NCI-H774 (cell line): ENCODE measurements at regions not wholly inside any gene's neighbourhood (a gene's known extent, or its start where the extent isn't known, plus 50 kb on each side); places are given as distances from the start of the nearest gene placed in this dataset.
"Not testable (repeated sequence)": the region's sequence is repeated elsewhere in the genome, so short reads cannot be mapped to it uniquely, and the experiment has no call there.

ENCODE experiments used
- DNase-seq: peaks from one replicate; lab custom pipeline; 2025; lab: John Stamatoyannopoulos, UW

DNA sequence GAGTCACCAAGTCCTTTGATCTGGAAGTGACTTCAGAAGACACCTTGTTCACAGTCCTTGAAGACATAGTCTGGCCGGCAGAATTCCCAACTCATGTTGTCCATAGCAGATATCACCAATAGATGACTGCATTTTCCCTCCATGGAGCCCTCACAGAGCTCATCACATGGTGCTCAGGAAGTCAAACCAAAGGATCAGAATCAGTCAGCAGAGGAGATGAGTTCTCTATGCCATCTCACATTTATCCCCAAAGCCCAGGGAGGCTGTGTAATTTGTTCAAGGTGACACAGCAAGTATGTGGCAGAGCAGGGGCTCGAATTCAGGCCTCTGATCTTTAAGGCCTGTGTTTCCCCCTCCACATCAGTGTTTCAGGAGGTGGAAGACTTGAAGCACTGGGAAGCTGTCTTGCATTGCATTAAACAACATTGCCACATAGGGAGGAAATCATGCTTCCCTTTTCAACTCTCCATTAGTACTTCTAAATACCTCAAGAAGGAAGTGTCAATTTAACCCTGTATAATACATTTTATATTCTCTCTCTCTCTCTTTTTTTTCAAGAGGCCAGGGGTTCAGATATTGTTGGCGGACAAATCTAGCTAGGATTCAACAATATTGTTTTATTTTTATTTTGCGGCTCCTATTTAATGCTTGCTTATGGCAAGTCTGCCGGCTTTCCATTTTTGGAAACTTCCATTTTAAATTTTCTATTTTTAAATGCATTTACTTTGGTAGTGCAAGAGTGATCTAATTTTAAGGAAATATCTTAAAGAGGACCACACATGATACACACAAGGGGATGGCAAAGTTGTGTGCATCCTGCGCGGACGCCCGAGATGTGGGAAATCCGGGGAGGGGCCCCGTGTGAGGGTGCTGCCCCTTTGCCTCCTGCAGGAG, 61.9 kb downstream of the NPIPB5 start:
- DNase-seq = not testable (repeated sequence)

GRCh38 chr16:22573225-22573530, 62.5 kb downstream of the NPIPB5 start:
- DNase-seq = not testable (repeated sequence)

- not testable (repeated sequence) for DNase-seq
These were observed 65.8 kb downstream of the NPIPB5 start for GRCh38 chr16:22576506-22576905.

GRCh38 chr16:22583195-22583594, 72.5 kb downstream of the NPIPB5 start:
- not testable (repeated sequence) for DNase-seq

GRCh38 chr16:22584459-22584858, 73.8 kb downstream of the NPIPB5 start:
- not testable (repeated sequence) for DNase-seq

DNA sequence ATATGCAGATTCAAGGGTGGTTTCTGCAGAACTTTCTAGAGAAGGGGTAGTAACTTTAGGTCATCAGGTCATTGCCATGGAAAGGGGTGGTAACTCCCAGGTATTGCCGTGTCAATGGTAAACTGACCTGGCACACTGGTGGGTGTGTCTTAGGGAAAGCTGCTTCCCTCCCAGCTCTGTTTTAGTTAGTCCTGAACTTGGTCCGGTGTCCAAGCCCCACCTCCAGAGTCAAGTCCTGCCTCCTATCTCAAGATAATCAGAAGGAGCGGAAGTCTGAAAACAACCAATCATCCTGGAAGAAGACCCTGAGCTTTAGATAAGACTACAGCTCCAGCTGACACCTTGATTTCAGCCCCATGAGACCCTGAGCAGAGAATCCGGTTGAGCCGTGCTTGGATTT, 74.2 kb downstream of the NPIPB5 start:
- DNase-seq = not testable (repeated sequence)

- DNase-seq = not testable (repeated sequence)
These were observed 74.7 kb downstream of the NPIPB5 start for GRCh38 chr16:22585431-22585830.

DNA sequence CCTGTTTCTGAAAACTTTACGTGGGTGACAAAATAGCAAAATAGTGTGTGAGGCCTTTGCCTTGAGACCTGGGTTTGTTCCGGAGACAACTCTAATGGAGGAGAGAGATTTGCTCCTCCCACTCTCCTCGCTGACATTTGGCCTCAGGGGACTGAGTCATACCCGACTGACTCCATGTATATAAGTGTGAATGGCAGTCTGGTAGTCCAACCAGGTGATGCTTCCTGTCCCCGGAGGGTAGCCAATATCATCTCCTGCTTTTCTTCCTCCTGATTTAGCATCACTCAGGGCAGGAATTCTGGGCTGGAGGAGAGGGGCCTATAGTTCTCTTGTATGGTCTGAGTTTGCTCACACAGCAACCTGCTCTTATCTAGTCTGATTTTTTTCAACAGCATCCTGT, 76.0 kb downstream of the NPIPB5 start:
- not testable (repeated sequence) for DNase-seq

- DNase-seq = not testable (repeated sequence)
These were observed 79.1 kb downstream of the NPIPB5 start for GRCh38 chr16:22589757-22590156.

DNA sequence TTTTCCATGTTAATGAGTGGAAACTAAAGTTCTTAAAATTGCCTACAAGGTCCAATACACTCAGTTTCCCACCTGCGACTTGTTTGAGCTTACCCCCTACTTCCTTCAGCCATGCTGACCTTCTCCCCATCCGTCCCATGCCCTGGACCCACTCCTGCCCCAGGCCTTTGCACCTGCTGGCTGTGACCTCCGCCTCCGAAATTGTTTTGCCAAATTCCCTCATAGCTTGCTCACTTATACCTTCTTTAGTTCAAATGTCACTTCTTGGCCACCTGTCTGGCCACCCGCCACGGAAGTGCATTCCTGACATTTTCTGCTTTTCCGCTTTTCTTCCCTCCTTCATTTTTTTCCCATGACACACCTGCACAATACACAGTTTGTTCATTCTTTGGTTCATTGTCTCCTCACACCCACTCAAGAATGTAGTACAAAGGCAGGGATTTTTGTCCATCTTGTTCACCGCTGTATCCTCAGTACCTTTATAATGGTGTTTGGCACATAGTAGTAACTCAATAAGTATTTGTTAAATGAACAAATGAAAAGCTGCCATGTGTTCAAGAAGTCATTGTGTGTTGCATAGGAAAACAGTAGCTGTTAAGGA, 85.9 kb downstream of the NPIPB5 start:
- not testable (repeated sequence) for DNase-seq

DNA sequence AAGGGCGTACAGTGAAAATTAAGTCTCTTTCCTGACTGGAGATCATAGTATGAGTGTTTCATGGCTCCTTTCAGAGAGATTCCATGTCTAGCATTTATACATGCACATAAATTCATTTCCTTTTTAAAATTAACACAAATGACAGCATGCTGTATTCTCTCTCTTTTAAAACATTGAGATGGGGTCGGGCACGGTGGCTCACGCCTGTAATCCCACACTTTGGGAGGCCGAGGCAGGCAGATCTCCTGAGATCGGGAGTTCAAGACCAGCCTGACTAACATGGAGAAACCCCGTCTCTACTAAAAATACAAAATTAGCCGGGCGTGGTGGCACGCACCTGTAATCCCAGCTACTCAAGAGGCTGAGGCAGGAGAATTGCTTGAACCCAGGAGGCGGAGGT, 93.1 kb downstream of the NPIPB5 start:
- not testable (repeated sequence) for DNase-seq

DNA sequence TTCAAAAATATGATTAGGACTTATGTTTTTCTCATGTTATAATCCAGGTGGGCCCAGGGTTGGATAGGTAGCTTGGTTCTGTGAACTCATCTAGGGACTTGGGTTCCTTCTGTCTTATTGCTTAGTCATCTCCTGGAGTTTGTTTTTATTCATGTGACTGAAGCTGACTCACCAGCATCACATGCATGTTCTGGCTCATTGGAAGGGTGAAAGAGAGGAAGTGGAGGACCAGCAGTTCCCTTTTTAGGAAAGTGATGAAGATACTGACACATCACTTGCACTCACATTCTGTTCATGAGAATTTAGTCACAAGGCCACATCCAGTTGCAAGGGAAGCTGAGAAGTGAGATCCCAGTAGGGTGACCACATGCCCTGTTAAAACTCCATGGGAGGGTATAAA, 95.9 kb downstream of the NPIPB5 start:
- DNase-seq = not testable (repeated sequence)

DNA sequence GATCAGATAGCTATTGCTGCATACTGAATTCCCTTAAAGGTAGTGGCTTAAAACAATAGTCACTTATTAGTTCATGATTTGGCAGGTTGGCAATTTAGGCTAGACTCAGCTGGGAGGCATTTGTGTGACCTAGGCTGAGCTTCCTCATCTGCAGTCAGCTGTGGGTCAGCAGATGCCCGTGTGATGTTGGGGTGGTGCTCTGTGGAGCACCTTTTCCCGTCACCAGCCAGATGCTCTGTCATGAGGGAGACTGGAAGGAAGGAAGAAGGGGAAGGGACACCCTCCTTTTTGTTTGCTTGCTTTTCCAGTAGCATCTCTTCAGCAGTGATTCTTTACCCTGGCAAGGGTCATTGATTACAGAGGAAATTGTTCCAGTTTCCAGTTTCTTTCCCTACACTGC, 99.1 kb downstream of the NPIPB5 start:
- DNase-seq = not testable (repeated sequence)

DNA sequence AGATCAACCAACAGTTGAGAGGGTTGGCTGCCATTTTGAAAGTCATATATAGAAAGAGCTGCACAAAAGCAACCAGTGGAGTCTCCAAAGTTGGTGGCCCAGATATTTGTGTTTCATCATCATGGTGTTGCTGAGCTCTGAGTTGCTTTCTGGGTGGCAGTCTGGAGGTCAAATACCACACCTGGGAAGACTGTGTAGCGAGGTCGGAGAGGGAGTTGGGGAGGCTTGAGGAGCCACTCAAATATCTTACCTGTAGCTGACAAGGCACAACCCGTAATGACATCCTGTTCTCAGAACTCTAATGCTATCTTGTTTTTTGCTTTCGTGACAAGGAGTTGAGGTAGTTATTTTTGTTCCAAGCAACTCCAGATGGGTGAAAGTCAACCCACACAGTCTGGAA, 100.4 kb downstream of the NPIPB5 start:
- not testable (repeated sequence) for DNase-seq

- DNase-seq = no peak
These were observed 103.7 kb downstream of the NPIPB5 start for GRCh38 chr16:22614271-22614947.

DNA sequence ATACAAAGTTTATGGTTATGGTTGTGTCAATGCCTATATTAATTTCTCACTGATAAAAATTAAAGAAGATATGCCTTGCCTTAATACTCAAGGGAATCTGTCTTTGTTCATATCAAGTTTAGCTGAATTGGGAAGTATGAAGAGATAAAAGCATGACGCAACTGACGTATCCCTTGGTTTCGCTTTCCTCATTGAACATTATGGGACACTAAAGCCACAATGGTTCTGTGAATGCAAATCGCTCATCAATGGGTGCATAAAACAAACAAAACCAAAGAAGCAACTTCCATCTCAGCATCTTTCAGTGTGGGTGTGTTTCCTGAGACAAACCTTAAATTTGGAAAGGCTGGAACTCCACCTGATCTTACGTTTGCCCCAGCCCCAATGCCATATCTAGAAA, 108.2 kb downstream of the NPIPB5 start:
- no peak for DNase-seq

DNA sequence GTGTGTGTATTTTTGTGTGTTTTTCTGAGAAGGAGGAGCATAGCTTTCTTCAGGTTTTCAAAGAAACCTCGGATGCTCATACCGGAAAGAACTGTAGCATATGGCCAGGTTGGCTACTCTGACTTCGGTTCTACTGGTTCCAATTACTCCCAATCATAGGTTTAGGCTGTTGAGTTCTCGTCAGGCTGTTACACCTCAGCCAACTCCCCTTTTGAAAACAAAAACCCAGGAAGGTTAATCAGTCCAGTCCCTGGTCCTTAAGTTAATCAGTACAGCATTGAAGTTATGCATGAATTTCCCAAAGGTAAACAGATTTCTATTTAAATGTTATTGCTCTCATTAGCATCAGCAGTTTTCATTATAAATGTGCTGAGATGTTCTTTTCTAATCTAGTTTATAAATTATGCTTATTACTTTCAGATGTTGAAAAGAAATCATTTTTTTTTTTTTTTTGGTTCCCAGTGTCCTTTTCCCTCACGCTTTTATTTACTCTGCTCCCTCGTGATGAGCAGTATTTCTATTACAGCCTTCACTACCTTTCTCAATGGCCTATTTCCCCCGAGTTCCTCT, 111.0 kb downstream of the NPIPB5 start:
- no peak for DNase-seq

GRCh38 chr16:22622703-22623102, 112.0 kb downstream of the NPIPB5 start:
- no peak for DNase-seq

GRCh38 chr16:22623351-22623781, 112.7 kb downstream of the NPIPB5 start:
- DNase-seq = no peak

DNA sequence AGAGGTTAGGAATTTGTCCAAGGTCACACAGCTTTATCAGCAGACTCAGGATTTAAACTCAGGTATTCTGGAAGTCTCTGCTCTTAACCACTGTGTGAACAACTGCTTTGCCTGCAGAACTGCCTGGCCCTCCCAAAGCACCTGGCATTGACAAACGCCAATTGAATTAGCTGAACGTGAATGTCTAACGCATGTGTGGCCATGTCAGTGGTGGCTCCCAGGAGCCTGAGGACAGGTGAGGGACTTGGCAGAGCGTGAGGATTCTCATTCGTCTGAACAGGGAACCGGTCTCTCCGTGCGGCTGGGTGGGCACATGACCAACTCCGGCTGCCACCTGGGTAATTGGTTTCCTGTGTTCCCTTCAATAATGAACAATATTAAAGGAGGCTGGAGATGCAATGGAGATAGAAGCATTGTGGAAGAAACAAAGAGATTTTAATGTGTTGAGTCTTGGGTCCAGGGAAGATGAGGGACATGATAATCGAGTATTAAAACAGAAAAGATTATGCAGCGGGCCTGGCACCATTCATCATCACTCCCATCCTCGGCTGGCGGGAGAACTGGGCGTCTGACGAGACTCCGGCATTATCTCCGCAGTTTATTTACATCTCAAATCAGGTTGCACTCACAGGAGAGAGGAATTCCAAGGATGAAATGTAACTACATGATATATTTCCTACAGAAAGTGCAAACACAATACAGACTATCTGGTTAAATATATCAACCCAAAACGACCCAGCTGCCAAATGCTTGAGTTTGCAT, 113.5 kb downstream of the NPIPB5 start:
- peak; percentile 55 for DNase-seq

GRCh38 chr16:22624800-22625533, 114.3 kb downstream of the NPIPB5 start:
- no peak for DNase-seq
